ENCODE measurements at regions not wholly inside any gene's neighbourhood (a gene's known extent, or its start where the extent isn't known, plus 50 kb on each side); places are given as distances from the start of the nearest gene placed in this dataset.

GRCh38 chr20:60240986-60241385 is 282.8 kb downstream of the CDH26 start:
- Histone ChIP-seq H3K4me1 (ENCODE audit: control insufficient read depth in 1 of 2, insufficient read depth in 2 of 2, low read length in 2 of 2) (no peaks in the 10 kb centered on the region), H3K27me3 (ENCODE audit: control insufficient read depth in 1 of 2, insufficient read depth in 2 of 2, low read length in 1 of 2) (peaks cover 0 to 2% of the 10 kb centered on the region in 2 donors), H3K9me3 (ENCODE audit: control insufficient read depth, low read length) (peaks cover 2% of the 10 kb centered on the region), H3K36me3 (ENCODE audit: control insufficient read depth in 1 of 2, insufficient read depth in 2 of 2, low read length in 1 of 2) (no peaks in the 10 kb centered on the region), H3K27ac (ENCODE audit: low read depth in 1 of 2, low read length in 2 of 2) (no peak overlapping the region), H3K4me3 (ENCODE audit: low read length in 2 of 2) (no peak overlapping the region)
- ATAC-seq (ENCODE audit: low FRiP score) (no peak), DNase-seq (no peak)
- 69 to 71% methylated on average over 8 of the region's 8 CpGs for WGBS, 2 donors
- intact Hi-C loops (cut with DNase I), result no loop called here

DNA sequence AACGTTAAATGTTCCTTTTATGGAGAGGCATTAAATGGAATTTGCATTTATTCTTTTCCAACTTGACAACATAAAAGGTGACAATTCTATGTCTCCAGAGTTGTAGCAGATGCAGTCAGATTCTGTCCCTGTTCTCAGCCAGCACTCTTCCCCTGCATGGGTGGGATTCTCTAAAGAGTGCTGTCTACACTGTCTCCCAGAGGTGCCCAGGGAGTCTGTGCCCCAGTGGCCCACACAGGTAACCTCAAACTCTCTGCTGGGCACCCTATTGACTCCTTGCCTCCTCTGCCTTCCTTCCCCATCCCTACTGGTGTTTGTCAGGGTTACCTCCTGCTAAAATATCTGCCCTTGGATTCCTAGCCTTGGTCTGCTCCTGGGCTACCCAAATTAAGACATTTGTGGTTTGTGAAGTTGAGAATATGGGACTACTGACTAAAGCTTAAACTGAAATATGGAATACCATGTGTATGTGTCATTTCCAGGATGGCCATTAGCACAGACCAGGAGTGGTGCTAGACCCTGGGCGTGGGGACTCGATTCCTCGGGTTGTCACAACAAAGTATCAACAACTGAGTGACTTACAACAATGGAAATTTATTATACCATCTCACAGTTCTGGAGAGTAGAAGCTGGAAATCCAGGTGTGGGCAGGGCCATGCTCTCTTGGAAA is 284.7 kb downstream of the CDH26 start:
- ATAC-seq (ENCODE audit: low FRiP score) (no peak), DNase-seq (no peak)
- Histone ChIP-seq H3K4me3 (ENCODE audit: low read length in 2 of 2) (no peak overlapping the region), H3K27me3 (ENCODE audit: control insufficient read depth in 1 of 2, insufficient read depth in 2 of 2, low read length in 1 of 2) (peaks cover 0 to 2% of the 10 kb centered on the region in 2 donors), H3K4me1 (ENCODE audit: control insufficient read depth in 1 of 2, insufficient read depth in 2 of 2, low read length in 2 of 2) (no peaks in the 10 kb centered on the region), H3K36me3 (ENCODE audit: control insufficient read depth in 1 of 2, insufficient read depth in 2 of 2, low read length in 1 of 2) (no peaks in the 10 kb centered on the region), H3K27ac (ENCODE audit: low read depth in 1 of 2, low read length in 2 of 2) (no peak overlapping the region), H3K9me3 (ENCODE audit: control insufficient read depth, low read length) (no peaks in the 10 kb centered on the region)
- intact Hi-C loops (cut with DNase I), result no loop called here
- WGBS, 2 donors, result 80 to 88% methylated on average over 4 of the region's 4 CpGs

GRCh38 chr20:60244373-60245146 is 286.3 kb downstream of the CDH26 start:
- no peak overlapping the region for H3K27ac ChIP-seq (ENCODE audit: low read depth in 1 of 2, low read length in 2 of 2)
- no peak overlapping the region for H3K4me3 ChIP-seq (ENCODE audit: low read length in 2 of 2)
- 74 to 76% methylated on average over 10 of the region's 10 CpGs for WGBS, 2 donors
- peaks cover 0 to 2% of the 10 kb centered on the region in 2 donors for H3K27me3 ChIP-seq (ENCODE audit: control insufficient read depth in 1 of 2, insufficient read depth in 2 of 2, low read length in 1 of 2)
- DNase-seq, result no peak
- no peaks in the 10 kb centered on the region for H3K36me3 ChIP-seq (ENCODE audit: control insufficient read depth in 1 of 2, insufficient read depth in 2 of 2, low read length in 1 of 2)
- ATAC-seq (ENCODE audit: low FRiP score), result no peak
- no peaks in the 10 kb centered on the region for H3K4me1 ChIP-seq (ENCODE audit: control insufficient read depth in 1 of 2, insufficient read depth in 2 of 2, low read length in 2 of 2)
- intact Hi-C loops (cut with DNase I), result no loop called here
- H3K9me3 ChIP-seq (ENCODE audit: control insufficient read depth, low read length), result no peaks in the 10 kb centered on the region

GRCh38 chr20:60246751-60247150 is 288.5 kb downstream of the CDH26 start:
- 79 to 82% methylated on average over 5 of the region's 5 CpGs for WGBS, 2 donors
- Histone ChIP-seq H3K27ac (ENCODE audit: low read depth in 1 of 2, low read length in 2 of 2) (no peak overlapping the region), H3K9me3 (ENCODE audit: control insufficient read depth, low read length) (no peaks in the 10 kb centered on the region), H3K36me3 (ENCODE audit: control insufficient read depth in 1 of 2, insufficient read depth in 2 of 2, low read length in 1 of 2) (no peaks in the 10 kb centered on the region), H3K27me3 (ENCODE audit: control insufficient read depth in 1 of 2, insufficient read depth in 2 of 2, low read length in 1 of 2) (peaks cover 0 to 2% of the 10 kb centered on the region in 2 donors), H3K4me1 (ENCODE audit: control insufficient read depth in 1 of 2, insufficient read depth in 2 of 2, low read length in 2 of 2) (no peaks in the 10 kb centered on the region), H3K4me3 (ENCODE audit: low read length in 2 of 2) (no peak overlapping the region)
- ATAC-seq (ENCODE audit: low FRiP score), result no peak
- DNase-seq, result no peak
- intact Hi-C loops (cut with DNase I), result no loop called here

DNA sequence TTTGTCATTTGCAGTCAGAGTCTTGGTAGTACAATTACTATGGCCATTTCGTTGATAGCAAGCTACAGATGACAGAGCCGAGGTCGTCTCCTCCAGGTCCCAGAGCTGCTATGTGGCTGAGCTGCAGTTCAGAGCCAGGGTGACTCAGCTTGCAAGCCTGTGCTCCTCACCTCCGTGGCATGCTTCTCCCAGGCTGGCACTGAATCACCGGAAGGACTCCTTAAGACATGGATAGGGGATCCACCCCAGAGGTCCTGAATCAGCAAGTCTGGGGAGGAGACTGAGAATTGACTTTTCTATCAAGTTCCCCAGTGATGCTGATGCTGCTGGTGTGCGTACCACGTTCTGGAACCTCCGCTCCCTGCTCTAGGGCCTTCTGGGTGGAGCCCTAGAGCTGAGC is 291.2 kb downstream of the CDH26 start:
- Histone ChIP-seq H3K27me3 (ENCODE audit: control insufficient read depth in 1 of 2, insufficient read depth in 2 of 2, low read length in 1 of 2) (peaks cover 0 to 2% of the 10 kb centered on the region in 2 donors), H3K4me3 (ENCODE audit: low read length in 2 of 2) (no peak overlapping the region), H3K36me3 (ENCODE audit: control insufficient read depth in 1 of 2, insufficient read depth in 2 of 2, low read length in 1 of 2) (no peaks in the 10 kb centered on the region), H3K9me3 (ENCODE audit: control insufficient read depth, low read length) (no peaks in the 10 kb centered on the region), H3K27ac (ENCODE audit: low read depth in 1 of 2, low read length in 2 of 2) (no peak overlapping the region), H3K4me1 (ENCODE audit: control insufficient read depth in 1 of 2, insufficient read depth in 2 of 2, low read length in 2 of 2) (no peaks in the 10 kb centered on the region)
- intact Hi-C loops (cut with DNase I), result no loop called here
- ATAC-seq (ENCODE audit: low FRiP score) (no peak), DNase-seq (no peak)
- WGBS, 2 donors, result 75 to 78% methylated on average over 8 of the region's 8 CpGs

DNA sequence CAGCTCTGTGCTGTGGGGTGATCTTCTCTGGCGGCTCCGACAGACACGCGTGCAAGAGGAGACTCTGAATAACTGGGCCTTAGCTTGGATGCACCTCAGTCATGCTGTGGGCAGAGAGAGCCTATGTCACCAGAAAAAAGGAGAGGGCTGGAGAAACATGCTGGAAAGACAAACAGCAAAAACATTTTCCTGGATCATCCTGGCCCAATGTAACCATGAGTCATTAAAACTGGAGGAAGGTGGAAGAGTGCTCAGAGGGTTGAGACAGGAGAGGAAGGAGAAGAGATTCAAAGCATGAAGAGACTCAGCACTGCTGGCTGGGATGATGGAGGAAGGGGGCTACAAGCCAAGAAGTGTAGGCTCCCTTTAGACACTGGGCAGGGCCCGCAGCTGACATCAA is 292.0 kb downstream of the CDH26 start:
- ATAC-seq (ENCODE audit: low FRiP score) (no peak), DNase-seq (no peak)
- intact Hi-C loops (cut with DNase I), result no loop called here
- Histone ChIP-seq H3K36me3 (ENCODE audit: control insufficient read depth in 1 of 2, insufficient read depth in 2 of 2, low read length in 1 of 2) (no peaks in the 10 kb centered on the region), H3K27ac (ENCODE audit: low read depth in 1 of 2, low read length in 2 of 2) (no peak overlapping the region), H3K27me3 (ENCODE audit: control insufficient read depth in 1 of 2, insufficient read depth in 2 of 2, low read length in 1 of 2) (no peaks in the 10 kb centered on the region), H3K9me3 (ENCODE audit: control insufficient read depth, low read length) (no peaks in the 10 kb centered on the region), H3K4me3 (ENCODE audit: low read length in 2 of 2) (no peak overlapping the region), H3K4me1 (ENCODE audit: control insufficient read depth in 1 of 2, insufficient read depth in 2 of 2, low read length in 2 of 2) (no peaks in the 10 kb centered on the region)
- WGBS, 2 donors, result 95 to 97% methylated on average over 5 of the region's 5 CpGs

- DNase-seq (no peak), ATAC-seq (ENCODE audit: low FRiP score) (no peak)
- Histone ChIP-seq H3K27me3 (ENCODE audit: control insufficient read depth in 1 of 2, insufficient read depth in 2 of 2, low read length in 1 of 2) (no peaks in the 10 kb centered on the region), H3K36me3 (ENCODE audit: control insufficient read depth in 1 of 2, insufficient read depth in 2 of 2, low read length in 1 of 2) (no peaks in the 10 kb centered on the region), H3K9me3 (ENCODE audit: control insufficient read depth, low read length) (no peaks in the 10 kb centered on the region), H3K27ac (ENCODE audit: low read depth in 1 of 2, low read length in 2 of 2) (no peak overlapping the region), H3K4me3 (ENCODE audit: low read length in 2 of 2) (no peak overlapping the region), H3K4me1 (ENCODE audit: control insufficient read depth in 1 of 2, insufficient read depth in 2 of 2, low read length in 2 of 2) (no peaks in the 10 kb centered on the region)
- 71 to 73% methylated on average over 2 of the region's 2 CpGs for WGBS, 2 donors
- intact Hi-C loops (cut with DNase I), result no loop called here
These were observed 294.6 kb downstream of the CDH26 start for GRCh38 chr20:60252866-60253265.

- Histone ChIP-seq H3K36me3 (ENCODE audit: control insufficient read depth in 1 of 2, insufficient read depth in 2 of 2, low read length in 1 of 2) (no peaks in the 10 kb centered on the region), H3K27ac (ENCODE audit: low read depth in 1 of 2, low read length in 2 of 2) (no peak overlapping the region), H3K4me3 (ENCODE audit: low read length in 2 of 2) (no peak overlapping the region), H3K9me3 (ENCODE audit: control insufficient read depth, low read length) (no peaks in the 10 kb centered on the region), H3K27me3 (ENCODE audit: control insufficient read depth in 1 of 2, insufficient read depth in 2 of 2, low read length in 1 of 2) (no peaks in the 10 kb centered on the region), H3K4me1 (ENCODE audit: control insufficient read depth in 1 of 2, insufficient read depth in 2 of 2, low read length in 2 of 2) (no peaks in the 10 kb centered on the region)
- WGBS, 2 donors, result 73 to 76% methylated on average over 6 of the region's 6 CpGs
- DNase-seq (no peak), ATAC-seq (ENCODE audit: low FRiP score) (no peak)
- intact Hi-C loops (cut with DNase I), result no loop called here
These were observed 295.2 kb downstream of the CDH26 start for GRCh38 chr20:60253471-60253870.

DNA sequence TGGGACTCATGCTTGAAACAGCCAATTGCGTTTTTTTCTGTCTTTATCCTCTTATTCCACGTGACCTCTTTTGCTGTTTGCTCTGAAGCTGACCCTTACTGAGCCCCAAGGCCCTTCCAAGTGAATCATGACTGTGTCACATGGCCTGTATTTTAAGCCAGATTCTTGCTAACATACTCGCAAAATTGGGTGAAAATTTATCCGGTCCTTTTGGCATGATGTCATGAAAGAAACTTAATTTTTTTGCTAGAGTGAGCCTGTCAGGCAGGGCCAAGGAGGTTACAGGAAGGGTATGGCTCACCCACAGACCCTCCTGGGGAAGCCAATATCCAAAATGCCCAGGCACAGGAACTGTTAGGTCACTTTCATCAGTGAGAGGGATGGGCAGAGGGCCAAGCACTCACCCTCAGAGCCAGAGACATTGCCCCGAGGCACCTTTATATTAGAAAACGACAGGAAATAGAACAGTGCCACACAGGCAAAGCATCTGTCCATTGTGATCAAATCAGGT is 296.7 kb downstream of the CDH26 start:
- Histone ChIP-seq H3K9me3 (ENCODE audit: control insufficient read depth, low read length) (no peaks in the 10 kb centered on the region), H3K4me1 (ENCODE audit: control insufficient read depth in 1 of 2, insufficient read depth in 2 of 2, low read length in 2 of 2) (no peaks in the 10 kb centered on the region), H3K36me3 (ENCODE audit: control insufficient read depth in 1 of 2, insufficient read depth in 2 of 2, low read length in 1 of 2) (no peaks in the 10 kb centered on the region), H3K27me3 (ENCODE audit: control insufficient read depth in 1 of 2, insufficient read depth in 2 of 2, low read length in 1 of 2) (no peaks in the 10 kb centered on the region), H3K4me3 (ENCODE audit: low read length in 2 of 2) (no peak overlapping the region), H3K27ac (ENCODE audit: low read depth in 1 of 2, low read length in 2 of 2) (no peak overlapping the region)
- intact Hi-C loops (cut with DNase I), result no loop called here
- whole genome bisulfite sequencing, 2 donors, result 24 to 31% methylated on average over 6 of the region's 6 CpGs
- DNase-seq (no peak), ATAC-seq (ENCODE audit: low FRiP score) (no peak)
